ENCODE measurements at regions not wholly inside any gene's neighbourhood (a gene's known extent, or its start where the extent isn't known, plus 50 kb on each side); places are given as distances from the start of the nearest gene placed in this dataset.

GRCh38 chr4:28151314-28151713 lies 1290.7 kb downstream of the STIM2 start:
- no peak overlapping the region for H3K4me3 ChIP-seq (ENCODE audit: low read length)
- no peak for DNase-seq (ENCODE audit: low read depth, low spot score)

DNA sequence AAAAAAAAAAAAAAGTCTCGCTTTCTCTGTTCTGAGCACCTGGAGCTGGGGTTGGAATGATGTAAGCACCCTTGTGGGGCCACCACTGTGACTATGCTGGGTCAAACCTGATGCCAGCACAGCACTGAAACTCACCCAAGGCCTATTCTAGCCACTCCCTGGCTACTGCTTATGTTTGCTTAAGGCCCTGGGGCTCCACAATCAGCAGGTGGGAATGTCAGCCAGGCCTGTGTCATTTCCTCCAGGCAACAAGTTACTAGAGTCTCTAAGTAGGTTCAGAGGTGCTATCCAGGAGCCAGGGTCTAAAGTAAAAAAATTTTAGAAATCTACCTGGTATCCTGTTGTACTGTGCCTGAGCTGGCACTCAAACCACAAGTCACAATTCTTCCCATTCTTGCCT lies 1306.8 kb downstream of the STIM2 start:
- DNase-seq (ENCODE audit: low read depth, low spot score), result no peak
- H3K4me3 ChIP-seq (ENCODE audit: low read length), result no peak overlapping the region

GRCh38 chr4:28176942-28177341 lies 1316.3 kb downstream of the STIM2 start:
- no peak for DNase-seq (ENCODE audit: low read depth, low spot score)
- H3K4me3 ChIP-seq (ENCODE audit: low read length), result no peak overlapping the region

GRCh38 chr4:28177641-28178040 lies 1317.0 kb downstream of the STIM2 start:
- no peak overlapping the region for H3K4me3 ChIP-seq (ENCODE audit: low read length)
- no peak for DNase-seq (ENCODE audit: low read depth, low spot score)

DNA sequence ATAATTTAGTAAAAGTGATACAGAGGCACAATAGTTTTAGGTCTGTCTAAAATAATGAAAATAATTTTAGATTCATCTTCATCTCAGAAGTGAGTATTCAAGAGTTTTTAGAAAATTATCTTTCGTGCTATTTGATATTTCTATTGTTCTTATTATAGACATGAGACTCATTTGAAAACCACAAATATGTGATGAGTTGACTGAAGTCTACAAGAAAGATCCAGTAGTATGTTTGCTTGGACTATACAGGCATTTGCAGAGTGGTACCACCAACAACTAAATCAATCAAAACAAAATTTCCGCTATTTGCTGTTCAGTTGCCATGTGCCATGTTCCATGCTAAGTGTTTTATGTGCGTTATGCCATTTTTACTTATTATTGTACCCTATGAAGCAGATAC lies 1318.5 kb downstream of the STIM2 start:
- no peak overlapping the region for H3K4me3 ChIP-seq (ENCODE audit: low read length)
- DNase-seq (ENCODE audit: low read depth, low spot score), result no peak

DNA sequence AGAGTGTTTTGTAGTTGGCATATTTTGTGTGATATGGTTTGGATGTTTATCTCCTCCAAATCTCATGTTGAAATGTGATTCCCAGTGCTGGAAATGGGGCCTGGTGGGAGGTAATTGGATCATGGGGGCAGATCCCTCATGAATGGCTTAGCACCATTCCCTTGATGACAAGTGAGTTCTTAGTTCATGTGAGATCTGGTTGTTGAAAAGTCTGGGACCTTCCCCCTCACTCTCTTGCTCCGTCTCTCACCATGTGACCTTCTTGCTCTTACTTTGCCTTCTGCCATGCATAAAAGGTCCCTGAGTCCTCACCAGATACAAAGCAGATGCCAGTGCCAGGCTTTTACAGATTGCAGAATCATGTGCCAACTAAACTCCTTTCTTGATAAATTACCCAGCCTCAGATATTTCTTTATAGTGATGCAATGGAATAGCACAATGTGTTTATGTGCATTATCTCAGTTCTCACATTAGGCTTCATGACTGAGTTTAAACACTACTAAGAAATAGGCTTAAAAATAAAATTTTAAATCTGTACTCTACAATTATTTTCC lies 1348.8 kb downstream of the STIM2 start:
- DNase-seq (ENCODE audit: low read depth, low spot score), result no peak
- H3K4me3 ChIP-seq (ENCODE audit: low read length), result no peak overlapping the region

- no peak for DNase-seq (ENCODE audit: low read depth, low spot score)
- H3K4me3 ChIP-seq (ENCODE audit: low read length), result no peak overlapping the region
Measured at GRCh38 chr4:28211676-28212470, 1351.2 kb downstream of the STIM2 start.

GRCh38 chr4:28221536-28221935 lies 1360.9 kb downstream of the STIM2 start:
- DNase-seq (ENCODE audit: low read depth, low spot score), result no peak

DNA sequence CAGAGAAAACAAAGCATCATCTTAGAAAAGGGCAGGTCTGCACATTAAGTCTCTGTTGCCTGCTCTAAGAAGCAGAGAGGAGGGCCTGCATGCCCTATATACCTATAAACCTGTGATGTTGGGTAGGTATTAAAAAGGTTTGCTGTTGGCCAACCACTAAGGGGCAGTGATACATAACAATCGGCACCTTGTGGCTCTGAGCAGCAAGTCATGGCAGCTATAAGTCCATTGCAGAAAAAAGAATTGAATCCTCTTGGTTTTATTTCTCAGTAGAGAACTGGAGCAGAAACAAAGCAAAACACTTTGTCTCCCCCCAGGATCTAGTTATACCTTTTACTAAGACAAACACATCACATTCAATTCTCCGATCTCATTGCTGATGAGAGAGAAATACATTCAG lies 1364.4 kb downstream of the STIM2 start:
- no peak overlapping the region for H3K4me3 ChIP-seq (ENCODE audit: low read length)
- DNase-seq (ENCODE audit: low read depth, low spot score), result no peak

More at GRCh38 chr4:28221536-28221935, 1360.9 kb downstream of the STIM2 start:
- H3K4me3 ChIP-seq (ENCODE audit: low read length), result no peak overlapping the region

GRCh38 chr4:28225689-28226353 lies 1365.2 kb downstream of the STIM2 start:
- H3K4me3 ChIP-seq (ENCODE audit: low read length), result no peak overlapping the region
- no peak for DNase-seq (ENCODE audit: low read depth, low spot score)

DNA sequence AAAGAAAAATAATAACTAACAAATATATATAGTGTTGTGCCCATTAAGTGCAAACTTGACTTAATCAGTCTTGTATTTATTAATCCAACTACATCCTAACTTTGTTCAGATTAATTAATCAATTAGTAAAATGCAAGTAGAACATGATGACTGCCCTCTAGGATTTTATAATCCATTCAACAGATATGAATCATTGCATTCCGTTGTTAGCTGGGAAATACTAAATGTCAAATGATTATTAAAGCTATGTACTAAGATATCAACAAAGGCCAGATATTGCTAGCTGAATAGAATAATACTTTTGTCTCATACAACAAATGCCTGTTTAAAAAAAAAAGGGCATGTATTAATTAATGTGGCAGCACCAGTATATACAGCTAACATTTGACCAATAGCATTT lies 1366.3 kb downstream of the STIM2 start:
- no peak overlapping the region for H3K4me3 ChIP-seq (ENCODE audit: low read length)
- DNase-seq (ENCODE audit: low read depth, low spot score), result no peak

- H3K4me3 ChIP-seq (ENCODE audit: low read length), result no peak overlapping the region
- DNase-seq (ENCODE audit: low read depth, low spot score), result no peak
Measured at GRCh38 chr4:28227764-28228163, 1367.1 kb downstream of the STIM2 start.

DNA sequence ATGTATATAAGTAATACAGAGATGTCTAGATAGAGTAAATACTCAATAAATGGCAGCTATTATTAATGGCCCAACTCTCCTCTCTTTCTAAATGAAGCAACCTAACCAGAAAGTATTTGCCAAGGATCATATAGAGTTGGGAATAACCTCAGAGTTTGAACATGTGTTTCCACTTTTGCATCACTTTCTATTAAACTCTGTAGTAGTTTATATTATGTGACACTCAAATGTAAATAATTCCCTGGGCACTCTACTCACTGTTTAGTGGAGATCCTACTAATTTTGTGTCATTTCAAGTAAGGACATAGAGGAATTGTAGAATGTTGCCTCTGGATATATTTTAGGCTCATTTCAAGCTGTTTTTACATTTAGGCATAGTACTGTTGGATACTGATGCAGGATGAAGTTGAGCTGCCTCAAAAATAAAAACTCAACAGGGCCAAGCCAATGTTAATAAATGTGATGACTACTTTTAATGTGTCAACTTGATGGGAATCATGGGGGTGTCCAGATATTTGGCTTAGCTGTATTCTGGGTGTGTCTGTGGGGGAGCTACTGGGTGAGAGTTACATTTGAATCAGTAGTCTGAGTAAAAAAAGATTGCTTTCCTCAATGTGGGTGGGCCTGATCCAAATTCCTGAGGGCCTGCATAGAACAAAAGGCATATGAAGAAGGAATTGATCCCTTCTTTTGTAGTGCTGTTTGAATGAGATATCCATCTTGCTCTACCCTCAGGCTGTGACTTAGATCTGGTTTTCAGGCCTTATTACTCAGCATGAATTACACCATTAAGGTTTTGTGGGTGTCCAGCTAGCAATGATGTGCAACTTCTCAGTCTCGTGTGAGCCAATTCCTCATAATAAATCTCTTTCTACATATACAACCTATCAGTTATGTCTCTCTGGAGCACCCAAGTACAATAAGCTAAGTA lies 1368.2 kb downstream of the STIM2 start:
- no peak overlapping the region for H3K4me3 ChIP-seq (ENCODE audit: low read length)
- DNase-seq (ENCODE audit: low read depth, low spot score), result no peak

DNA sequence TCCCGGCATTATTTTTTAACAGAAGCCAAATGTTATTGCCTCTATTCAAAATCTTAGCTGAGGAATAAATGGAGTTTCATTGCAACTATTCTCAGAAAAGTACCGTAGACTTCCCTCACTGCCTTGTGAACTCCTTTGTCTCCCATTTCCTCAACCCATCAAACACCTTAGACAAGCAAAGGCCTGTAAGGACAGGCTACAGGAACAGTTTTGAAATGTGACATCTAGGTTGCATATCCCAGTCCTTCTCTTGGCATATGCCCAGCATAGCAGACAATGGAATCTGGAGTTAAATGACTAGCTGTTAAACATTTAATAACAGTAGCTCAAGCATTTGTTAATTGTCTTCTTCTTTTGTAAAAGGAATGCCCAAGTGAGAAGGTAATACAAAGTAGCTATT lies 1371.7 kb downstream of the STIM2 start:
- no peak for DNase-seq (ENCODE audit: low read depth, low spot score)
- H3K4me3 ChIP-seq (ENCODE audit: low read length), result no peak overlapping the region

- no peak overlapping the region for H3K4me3 ChIP-seq (ENCODE audit: low read length)
- DNase-seq (ENCODE audit: low read depth, low spot score), result no peak
Measured at GRCh38 chr4:28232951-28233350, 1372.3 kb downstream of the STIM2 start.

GRCh38 chr4:28233724-28234123 lies 1373.1 kb downstream of the STIM2 start:
- DNase-seq (ENCODE audit: low read depth, low spot score), result no peak
- H3K4me3 ChIP-seq (ENCODE audit: low read length), result no peak overlapping the region

DNA sequence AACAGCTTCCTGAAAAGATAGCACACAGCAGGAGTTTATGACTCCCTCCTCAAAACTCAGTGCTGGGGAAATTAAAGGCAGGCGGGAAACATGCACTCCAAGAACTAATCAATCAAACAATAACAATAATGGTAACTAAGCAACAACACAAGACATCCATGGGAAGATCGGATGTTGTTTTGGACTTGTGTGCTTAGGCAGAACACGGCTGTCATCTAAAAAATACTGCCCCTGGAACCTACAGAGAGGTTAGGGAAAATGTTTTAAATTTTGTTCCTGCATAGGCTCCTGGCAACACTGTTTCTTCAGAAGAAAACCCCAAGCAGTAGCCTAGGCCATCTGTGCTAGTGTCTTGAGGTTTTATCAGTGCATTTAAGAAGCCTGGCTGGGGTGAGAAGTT lies 1378.2 kb downstream of the STIM2 start:
- H3K4me3 ChIP-seq (ENCODE audit: low read length), result no peak overlapping the region
- DNase-seq (ENCODE audit: low read depth, low spot score), result no peak

GRCh38 chr4:28241021-28241420 lies 1380.4 kb downstream of the STIM2 start:
- DNase-seq (ENCODE audit: low read depth, low spot score), result no peak

GRCh38 chr4:28247805-28248204 lies 1387.2 kb downstream of the STIM2 start:
- no peak for DNase-seq (ENCODE audit: low read depth, low spot score)
- no peak overlapping the region for H3K4me3 ChIP-seq (ENCODE audit: low read length)

More at GRCh38 chr4:28241021-28241420, 1380.4 kb downstream of the STIM2 start:
- H3K4me3 ChIP-seq (ENCODE audit: low read length), result no peak overlapping the region

Measured in Jurkat, Clone E6-1 (cell line).